Left renal cortex interstitium (tissue), 4 donors: ENCODE measurements at regions not wholly inside any gene's neighbourhood (a gene's known extent, or its start where the extent isn't known, plus 50 kb on each side); places are given as distances from the start of the nearest gene placed in this dataset.
"Not testable (repeated sequence)": the region's sequence is repeated elsewhere in the genome, so short reads cannot be mapped to it uniquely, and the experiment has no call there.

ENCODE experiments used
- DNase-seq, 4 donors: peaks; one replicate each; pipeline ENCODE4 v3.0.0-alpha.2; 2013; ENCODE audit warnings: low read depth in 4 of 4, low spot score in 2 of 4, missing footprints in 1 of 4

DNA sequence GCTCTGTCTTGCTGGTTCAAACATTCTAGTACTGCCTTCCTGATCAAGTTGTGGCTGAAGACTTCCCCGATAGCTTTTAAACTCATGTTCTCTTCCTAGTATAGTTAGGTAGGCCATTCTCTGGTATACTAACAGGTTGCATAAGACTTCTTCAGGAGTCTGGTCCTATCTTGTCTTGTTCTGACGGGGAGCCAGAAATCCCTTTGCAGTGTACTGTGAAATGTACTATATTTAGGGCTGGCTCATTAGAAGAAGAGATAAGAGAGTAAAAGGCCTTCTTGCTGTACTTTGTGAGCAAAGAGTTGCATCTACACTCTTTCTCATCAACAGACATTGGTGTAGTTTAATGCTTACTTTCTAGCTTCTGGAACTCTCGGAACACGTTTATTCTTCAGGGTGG, 331.9 kb downstream of the NUP35 start:
- DNase-seq = no peak

DNA sequence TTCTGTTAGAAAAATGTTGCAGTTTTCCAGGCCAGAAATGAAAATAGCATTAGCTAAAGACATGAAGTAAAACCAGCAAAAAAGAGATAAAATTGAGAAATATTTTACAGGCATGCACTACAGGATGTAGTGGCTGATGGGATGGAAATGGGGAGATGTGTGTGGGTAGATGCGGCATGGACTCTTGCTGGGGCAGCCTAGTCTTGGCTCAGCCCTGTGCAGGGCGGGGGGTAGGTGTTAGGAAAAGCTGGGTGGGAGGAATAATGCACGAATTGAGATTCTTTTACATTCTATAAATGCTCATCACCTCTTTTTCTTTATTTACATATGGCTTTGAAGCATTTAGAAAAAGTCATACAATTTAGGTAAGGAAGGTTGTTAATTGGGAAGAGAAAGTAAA, 334.2 kb downstream of the NUP35 start:
- DNase-seq = no peak

DNA sequence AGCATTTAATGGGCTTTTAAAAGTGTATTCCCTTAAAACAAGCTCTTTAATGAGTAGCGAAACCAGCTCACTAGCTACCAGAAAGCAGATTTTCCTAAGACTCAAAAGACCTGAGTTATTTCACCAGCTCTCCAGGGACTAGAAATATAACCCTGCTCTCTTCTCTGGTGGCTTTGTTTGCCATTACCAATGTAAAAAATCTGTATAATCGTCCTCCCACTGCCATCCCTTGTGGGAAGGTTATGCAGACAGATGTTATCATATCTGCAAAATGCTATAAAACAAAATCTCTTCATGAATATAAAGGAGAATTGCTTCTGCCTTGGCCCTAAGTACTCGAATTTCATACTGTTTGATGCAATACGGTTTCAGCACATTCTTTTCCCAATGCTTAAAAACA, 335.2 kb downstream of the NUP35 start:
- DNase-seq = no peak

DNA sequence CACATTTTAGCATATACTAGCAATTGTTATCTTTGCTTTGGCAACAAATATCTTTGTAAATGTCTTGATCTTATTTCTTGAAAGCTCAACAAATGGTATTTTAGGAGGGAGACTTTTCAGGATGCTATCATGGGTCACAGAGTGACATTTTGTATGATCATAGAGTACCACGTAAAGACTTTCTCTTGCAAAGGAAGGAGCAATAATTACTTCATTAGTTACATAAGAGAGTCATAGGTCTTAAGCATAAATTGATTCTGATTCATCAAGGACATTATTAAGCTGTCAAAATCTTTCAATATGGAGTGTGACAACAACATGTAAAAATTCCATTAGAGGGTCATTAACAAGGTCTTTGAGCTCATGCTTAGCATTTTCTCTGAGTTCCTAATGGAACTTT, 339.6 kb downstream of the NUP35 start:
- DNase-seq = no peak

DNA sequence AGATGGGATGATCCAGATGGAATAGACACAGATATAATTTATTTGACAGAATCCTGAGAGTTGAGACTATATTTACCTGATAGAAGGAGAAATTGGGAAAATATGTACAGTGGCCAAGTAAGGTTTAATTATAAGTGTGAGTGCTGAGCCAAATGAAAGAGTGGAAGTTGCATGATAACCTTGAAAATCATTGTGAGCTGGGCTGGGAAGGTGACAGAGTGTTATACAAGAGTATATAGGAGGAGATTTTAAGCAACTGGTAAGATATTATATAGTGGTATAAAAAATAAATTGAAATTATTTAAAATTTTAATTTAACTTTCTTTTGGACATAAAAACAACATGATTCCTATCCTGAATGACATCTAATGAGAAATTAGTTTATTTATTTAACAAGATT, 340.8 kb downstream of the NUP35 start:
- no peak for DNase-seq

DNA sequence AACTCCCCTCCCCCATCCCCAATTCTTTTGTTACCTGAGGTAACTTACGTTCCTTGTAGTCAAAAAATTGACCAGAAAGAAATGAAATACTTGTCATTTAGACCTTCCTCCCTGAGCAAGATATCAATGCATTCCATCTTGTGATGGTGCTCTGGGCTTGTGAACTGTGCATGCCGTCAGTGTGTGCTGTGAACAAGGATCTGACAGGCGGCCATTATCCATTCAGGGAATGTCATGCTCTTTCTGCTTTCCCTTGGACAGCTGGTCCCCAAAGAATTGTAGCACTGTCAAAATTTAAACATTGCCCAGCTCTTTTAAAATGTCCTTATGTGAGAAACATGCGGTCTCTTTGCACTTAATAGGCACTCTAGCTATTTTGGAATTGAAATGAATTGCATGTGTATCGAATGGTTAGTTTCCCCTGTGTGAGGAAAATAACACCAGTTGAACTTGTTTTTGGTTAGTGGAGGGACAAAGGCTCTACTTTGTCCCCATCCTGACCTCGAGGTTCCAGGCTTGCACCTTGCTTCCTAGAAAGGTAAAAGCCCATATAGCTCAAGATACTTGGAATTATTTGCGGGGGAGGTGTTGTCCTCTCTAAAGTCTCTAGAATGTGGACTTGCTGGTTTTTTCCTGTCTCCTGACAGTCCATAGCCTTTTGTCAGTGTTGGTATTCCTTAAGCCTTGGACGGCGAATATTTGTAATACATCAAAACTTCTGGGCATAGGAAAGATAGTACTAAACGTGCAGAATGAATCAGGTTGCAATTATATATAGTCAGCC, 350.9 kb downstream of the NUP35 start:
- DNase-seq = no peak

DNA sequence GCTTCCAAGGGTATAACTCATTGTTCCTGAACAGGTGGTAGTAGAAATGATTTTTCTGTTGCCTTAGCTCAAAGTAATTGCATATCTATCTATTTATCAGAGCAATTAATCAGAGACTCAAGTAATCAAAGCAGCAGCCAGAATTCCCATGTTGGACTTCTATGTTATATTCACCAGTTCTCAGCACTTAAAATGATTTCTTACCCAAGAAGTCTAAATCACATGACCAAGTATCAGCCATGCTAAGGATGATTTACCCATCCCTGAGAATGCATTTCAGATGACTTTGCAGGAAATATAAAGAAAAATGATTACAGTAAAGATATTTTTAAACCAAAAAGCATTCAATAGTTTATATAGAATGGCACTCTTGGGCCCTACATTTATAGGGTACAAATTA, 352.2 kb downstream of the NUP35 start:
- DNase-seq = no peak

DNA sequence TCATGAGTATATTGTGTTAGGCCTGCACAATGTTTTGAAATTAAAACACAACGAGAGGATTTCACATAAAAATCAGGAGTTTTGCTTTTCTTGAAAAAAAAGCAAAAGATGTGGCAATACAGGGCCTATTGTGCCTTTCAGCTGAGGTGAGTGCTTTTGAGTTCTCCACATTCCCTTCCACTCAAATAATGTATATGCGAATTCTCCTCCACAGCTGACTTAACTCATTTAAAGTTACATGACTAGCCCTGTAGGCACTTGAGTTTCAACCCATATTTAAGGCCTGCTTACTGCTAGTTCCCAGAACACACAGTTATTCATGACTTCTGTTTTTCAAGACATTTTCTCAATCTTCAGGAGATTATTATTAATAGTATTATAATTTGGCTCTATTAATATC, 353.1 kb downstream of the NUP35 start:
- DNase-seq = no peak

DNA sequence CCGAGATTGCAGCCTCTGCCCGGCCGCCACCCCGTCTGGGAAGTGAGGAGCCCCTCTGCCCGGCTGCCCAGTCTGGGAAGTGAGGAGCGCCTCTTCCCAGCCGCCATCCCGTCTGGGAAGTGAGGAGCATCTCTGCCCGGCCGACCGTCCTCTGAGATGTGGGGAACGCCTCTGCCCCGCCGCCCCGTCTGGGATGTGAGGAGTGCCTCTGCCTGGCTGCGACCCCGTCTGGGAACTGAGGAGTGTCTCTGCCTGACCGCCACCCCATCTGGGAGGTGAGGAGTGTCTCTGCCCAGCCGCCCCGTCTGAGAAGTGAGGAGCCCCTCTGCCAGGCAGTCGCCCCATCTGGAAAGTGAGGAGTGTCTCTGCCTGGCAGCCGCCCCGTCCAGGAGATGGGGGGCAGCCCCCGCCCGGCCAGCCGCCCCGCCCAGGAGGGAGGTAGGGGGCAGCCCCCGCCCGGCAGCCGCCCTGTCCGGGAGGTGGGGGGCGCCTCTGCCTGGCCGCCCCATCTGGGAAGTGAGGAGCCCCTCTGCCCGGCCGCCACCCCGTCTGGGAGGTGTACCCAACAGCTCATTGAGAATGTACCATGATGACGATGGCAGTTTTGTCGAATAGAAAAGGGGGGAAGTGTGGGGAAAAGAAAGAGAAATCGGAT, 354.8 kb downstream of the NUP35 start:
- DNase-seq = not testable (repeated sequence)

DNA sequence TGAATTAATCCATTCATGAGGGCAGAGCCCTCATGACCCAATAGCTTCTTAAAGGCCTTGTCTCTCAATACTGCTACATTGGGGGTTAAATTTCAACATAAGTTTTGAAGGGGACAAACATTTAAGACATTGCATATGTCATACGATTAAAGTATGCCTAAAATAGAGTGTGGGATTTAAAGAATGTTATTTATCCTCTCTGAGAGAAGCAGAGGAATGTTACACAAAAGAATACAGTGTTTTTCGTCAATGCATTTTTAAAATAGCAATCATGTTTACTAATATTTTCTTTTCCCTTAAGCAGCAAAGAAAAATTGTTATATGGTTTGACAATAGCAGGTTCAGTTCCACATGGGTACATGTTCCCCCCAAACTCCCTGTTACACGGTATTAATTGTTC, 363.1 kb downstream of the NUP35 start:
- DNase-seq = no peak

DNA sequence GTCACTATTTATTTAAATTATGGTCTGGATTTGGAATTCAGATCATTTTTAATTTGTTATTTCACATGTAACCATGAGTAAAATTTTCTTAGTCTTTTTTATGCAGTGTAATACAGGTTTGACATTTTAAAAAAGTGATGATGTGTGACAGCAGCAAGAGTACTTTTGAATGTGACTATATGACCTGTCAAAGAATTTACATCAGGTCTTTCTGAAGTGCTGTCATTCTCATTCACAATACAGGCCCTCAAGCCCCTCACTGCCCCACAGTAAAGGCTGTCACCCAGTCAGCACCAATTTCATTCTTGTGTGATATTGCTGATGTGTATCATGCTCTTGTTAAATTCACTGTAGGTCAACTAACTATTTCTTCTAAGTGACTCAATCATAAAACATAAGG, 364.2 kb downstream of the NUP35 start:
- DNase-seq = no peak

DNA sequence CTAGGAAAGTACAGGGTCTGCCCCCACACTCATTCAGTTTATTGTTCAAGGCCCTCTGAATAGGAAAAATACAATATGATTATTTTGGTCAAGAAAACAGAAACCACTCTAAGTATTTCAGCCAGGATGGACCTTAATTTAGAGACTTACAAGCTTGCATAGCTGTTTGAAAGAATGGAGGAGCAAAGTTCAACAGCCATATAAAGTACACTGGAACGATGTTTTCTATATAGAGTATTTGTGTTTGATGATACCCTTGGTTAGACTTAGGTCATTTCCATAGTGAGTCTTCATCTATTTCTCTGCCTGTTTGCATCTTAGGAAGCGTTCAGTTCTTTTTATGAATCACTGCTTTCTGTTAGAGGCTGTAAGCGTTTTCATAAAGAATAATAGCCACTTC, 366.2 kb downstream of the NUP35 start:
- no peak for DNase-seq

DNA sequence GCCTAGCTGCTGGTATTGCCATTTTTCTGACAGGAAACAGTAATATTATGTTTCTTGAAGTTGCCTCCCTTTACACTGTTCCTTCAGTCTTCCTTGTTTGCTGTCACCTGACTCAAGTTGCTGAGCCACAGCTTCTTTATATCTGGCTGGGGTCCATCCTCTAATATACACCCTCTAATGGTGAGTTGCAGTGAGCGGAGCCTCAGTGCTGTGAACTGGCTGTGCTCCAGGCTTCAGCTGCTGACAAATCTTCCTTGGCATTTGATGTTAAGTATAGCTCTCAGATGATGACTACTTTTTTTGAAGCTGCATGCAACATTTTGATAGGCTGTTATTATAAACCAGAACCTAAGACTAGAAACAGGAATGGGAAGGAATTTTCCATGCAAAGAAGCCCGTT, 366.7 kb downstream of the NUP35 start:
- DNase-seq = no peak

DNA sequence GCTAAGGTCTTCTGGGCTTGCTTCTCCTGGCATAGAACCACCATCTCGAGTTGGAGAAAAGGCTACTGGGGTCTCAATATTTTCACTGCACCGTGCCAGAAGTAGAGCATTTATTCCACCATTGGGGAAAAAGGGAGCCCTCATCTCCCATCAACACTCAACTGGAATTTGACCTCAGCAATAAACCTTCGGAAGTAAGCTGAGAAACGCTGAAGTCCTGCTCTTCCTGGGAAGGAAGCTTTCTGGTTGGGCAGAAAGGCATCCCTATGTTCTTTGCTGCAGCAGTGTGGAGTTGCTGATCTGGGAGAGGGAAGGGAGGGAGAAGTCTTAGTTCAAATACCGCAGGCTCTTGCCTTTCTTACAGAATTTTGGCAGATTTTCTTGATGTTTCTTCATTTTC, 368.8 kb downstream of the NUP35 start:
- no peak for DNase-seq

DNA sequence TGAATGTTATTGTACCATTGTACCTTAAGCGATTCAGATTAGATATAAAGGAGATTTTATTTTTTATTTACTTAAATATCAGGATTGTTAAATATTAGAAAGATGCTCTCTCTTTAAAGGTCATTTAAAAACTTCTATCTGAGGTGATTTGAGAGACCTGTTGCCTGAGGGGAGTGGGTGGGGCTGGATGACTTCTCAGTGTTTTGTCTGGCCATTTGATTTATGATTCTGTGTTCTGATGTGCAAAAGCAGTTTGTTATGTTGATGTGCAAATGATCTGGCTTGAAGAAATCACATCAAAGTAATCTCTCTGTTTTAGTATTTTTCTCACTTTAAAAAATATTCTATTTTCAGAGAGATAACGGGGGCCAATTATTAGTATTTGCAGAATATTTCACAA, 370.8 kb downstream of the NUP35 start:
- no peak for DNase-seq

DNA sequence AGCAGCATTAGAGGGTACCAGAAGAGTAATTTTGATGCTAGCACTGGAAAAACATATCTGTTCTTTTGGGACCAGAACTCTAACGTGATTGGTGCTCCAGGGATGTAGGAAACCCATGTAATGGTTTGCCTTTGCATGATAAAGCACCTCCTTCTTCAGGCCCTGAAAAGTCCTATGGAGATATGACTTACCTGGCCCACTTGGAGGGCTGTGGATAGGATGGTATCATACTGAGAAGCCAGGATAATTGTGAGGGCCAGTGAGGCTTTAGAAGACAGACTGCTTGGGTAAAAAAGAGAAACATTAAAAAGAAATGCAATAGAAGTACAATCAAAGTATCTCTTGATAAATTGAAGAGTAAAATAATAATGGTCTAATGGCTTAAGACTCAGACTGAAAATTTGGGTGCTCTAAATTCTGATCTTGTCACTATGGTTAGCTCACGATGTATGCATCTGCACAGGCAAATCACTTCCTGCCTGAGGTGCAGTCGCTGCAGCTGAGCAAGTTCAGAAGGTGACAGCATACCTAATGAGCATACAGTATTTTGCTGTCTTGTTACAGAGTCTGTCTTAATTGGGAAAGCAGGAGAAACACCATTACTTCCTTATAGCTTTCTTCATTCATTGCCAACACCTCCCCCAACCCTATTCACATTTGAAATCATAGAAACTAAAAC, 371.5 kb downstream of the NUP35 start:
- DNase-seq = no peak

DNA sequence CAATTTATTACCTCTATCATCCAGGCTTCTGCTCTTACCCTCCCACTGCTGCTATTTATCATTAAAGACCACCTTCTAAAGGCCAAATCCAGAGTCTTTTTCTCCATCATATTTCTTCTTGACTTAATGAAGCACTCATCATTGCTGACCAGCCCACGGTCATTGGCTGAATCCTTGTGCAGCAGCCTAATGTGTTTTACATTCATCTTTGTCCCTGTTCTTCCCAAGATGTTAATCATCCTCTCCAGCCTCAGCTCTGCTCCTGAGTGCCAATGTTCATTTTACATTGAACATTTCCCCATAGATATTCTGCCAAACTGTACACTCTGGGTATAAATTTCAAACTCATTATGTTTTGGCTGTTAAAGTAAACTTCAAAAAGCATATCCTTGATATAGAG, 373.6 kb downstream of the NUP35 start:
- DNase-seq = no peak

DNA sequence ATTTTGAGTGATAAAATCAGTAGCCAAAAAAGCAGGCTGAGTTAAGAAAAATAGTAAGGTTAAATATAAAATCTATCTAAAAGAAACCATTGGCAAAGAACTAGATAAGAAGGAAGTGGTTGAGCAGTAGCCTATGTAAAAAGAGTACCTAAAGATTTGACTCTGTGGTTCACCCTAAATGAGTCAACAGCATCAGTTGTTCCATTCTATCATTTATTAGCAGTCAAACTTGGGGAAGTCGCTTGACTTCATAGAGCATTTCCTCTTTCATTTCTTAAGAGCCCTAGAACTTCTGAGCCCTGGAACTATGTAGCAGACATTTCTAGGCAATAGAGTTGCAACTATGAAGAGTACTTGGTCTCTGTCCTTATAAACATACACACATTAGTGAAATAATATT, 381.7 kb downstream of the NUP35 start:
- no peak for DNase-seq

DNA sequence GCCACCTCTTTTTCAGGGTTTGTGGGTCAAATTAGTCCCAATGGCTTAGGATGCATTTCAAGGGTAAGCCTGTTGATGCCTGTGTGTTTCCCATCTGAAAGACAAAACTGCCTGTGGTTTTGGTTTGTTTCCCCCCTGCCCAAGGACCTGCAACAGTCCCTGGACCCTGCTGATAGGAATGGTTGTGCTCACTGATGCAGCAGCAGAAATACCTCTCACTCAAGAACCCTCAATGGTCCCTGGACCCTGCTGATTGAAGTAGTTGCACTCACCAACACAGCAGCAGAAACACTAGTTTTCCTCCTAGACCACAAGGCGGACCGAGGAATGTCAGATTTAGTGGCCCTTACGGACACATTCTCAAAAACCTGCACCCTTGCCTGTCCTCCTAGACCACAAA, 386.9 kb downstream of the NUP35 start:
- DNase-seq = no peak

DNA sequence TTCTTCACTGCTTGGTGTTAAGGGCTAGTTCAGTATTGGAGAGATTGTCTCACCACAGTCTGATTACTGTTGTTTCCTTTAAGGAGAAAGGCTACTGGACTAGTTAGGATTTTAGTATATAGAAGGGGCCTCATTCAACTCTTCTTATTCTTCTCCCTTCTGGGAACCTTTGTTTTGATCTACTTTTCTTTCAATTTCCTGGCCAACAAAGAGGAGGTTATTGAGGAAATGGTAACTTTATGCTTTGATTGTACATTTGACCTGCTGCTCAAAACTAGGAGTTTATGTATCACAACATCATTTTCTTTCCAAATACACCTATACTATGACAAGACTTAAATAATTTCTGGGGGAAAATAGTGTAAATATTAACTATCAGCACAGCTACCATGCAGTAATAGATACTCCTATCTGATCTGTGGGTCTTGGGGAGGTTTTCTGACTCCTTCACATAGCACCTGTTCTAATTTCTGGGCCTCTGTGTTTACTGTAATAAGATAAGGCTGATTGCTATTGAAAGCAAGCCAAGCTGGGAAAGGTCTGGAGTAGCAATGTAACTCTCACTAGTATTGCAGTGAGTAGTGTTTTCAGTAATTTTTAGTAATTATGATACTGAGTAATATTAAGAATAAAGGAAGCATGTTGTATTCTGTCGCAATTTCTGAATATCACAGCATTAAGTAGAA, 395.3 kb downstream of the NUP35 start:
- DNase-seq = no peak

DNA sequence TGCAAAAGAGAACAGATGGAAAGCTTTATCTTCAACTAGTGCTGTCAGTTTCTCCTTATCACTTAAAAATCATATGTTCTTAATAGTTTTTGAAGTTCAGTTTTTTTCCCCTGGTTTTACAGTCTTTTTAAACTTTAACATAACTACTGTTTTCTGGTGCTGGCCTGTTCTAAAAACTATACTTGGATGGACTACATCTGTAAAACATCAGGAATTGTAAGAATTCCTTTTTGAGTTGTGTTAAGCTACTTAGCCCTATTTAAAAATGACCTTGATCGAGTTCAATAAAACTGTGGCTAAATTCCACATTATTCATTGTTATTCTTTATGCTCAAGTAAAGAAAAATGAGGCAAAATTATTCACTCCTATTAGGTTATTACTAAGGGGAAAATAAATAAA, 397.7 kb downstream of the NUP35 start:
- no peak for DNase-seq
